Testis (tissue), 2 donors: ENCODE measurements at regions not wholly inside any gene's neighbourhood (a gene's known extent, or its start where the extent isn't known, plus 50 kb on each side); places are given as distances from the start of the nearest gene placed in this dataset.

ENCODE experiments used
- POLR2A ChIP-seq: fragments of 450-650 bp; IDR thresholded peaks from one replicate; pipeline ENCODE4 v1.6.1; 2017; ENCODE audit warnings: antibody characterized with exemption, mild to moderate bottlenecking, moderate library complexity
- TF ChIP-seq, protein P1 (sequence below), 3 experiments: fragments of 450-650 bp in 2 of 3; fragments of 200-600 bp in 1 of 3; sonication (generic) in 1 of 3; IDR thresholded peaks; one replicate each; pipeline ENCODE4 v1.5.1; 2016 to 2019; ENCODE audit warnings: antibody characterized with exemption in 3 of 3, mild to moderate bottlenecking in 2 of 3, moderate library complexity in 1 of 3

GRCh38 chr10:128499956-128500355 is 373.7 kb upstream of the MKI67 start:
- TF ChIP-seq, protein P1, sequence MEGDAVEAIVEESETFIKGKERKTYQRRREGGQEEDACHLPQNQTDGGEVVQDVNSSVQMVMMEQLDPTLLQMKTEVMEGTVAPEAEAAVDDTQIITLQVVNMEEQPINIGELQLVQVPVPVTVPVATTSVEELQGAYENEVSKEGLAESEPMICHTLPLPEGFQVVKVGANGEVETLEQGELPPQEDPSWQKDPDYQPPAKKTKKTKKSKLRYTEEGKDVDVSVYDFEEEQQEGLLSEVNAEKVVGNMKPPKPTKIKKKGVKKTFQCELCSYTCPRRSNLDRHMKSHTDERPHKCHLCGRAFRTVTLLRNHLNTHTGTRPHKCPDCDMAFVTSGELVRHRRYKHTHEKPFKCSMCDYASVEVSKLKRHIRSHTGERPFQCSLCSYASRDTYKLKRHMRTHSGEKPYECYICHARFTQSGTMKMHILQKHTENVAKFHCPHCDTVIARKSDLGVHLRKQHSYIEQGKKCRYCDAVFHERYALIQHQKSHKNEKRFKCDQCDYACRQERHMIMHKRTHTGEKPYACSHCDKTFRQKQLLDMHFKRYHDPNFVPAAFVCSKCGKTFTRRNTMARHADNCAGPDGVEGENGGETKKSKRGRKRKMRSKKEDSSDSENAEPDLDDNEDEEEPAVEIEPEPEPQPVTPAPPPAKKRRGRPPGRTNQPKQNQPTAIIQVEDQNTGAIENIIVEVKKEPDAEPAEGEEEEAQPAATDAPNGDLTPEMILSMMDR (IDR thresholded peaks at IDR 0.05): no peak
- no peak for TF ChIP-seq POLR2A
